T-helper 9 cell (primary cell): ENCODE measurements at regions not wholly inside any gene's neighbourhood (a gene's known extent, or its start where the extent isn't known, plus 50 kb on each side); places are given as distances from the start of the nearest gene placed in this dataset.
"Not testable (repeated sequence)": the region's sequence is repeated elsewhere in the genome, so short reads cannot be mapped to it uniquely, and the experiment has no call there.

Experiments
- DNase-seq: peaks from one replicate; pipeline ENCODE4 v3.0.0-alpha.2; 2020

DNA sequence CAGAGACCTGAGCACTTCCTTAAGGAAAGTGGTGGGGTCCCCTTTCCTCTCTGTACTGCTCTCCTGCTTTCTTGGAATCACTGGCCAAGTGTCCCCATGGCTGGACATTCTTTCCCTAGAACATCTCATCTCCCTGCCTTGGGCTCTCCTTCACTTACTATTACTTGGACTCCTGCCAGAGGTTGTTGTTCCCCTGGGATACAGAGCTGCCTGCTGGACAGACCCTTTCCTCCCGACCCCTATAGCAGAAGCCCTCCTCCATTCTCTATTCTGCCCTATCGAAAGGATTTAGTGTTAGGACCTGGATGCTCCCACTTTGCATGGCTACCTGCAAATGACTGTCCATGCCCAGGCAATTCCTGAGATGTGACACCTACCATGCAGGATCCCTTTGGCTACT is 164.3 kb upstream of the PODXL start:
- DNase-seq = no peak

DNA sequence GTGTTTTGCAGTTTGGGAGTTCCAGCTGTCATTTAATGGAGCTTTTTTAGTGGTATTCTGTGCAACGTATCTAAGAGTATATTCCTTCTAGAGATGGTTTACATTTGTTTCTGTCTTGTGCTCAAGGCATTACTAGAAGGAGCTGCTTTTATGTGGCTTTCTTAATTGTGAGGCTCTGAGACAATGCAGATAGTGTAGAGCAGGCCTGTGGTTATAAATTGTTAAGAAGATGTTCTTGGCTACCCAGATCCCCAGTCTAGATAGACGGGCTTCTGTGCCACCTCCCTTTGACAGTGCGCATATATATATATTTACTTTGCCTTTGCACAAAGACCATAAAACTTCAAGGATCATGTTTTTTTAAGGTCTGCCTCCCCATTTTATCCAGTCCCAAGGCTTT is 160.8 kb upstream of the PODXL start:
- DNase-seq = no peak

DNA sequence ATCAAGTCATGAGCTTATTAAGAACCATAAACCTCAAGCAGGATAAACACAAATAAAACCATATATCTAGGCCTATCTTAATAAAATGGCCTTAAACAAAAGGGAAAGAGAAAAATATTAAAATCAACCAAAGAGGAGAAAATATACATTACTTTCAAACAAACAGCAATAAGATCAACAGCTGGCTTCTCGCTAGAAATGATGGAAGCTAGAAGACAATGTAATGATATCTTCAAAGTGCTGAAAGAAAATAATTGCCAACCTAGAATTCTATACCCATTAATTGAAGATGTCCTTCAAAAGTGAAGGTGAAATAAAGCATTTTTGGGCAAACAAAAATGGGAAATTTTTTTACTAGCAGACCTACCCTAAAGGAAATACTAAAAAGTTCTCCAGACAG is 142.9 kb upstream of the PODXL start:
- DNase-seq = no peak

DNA sequence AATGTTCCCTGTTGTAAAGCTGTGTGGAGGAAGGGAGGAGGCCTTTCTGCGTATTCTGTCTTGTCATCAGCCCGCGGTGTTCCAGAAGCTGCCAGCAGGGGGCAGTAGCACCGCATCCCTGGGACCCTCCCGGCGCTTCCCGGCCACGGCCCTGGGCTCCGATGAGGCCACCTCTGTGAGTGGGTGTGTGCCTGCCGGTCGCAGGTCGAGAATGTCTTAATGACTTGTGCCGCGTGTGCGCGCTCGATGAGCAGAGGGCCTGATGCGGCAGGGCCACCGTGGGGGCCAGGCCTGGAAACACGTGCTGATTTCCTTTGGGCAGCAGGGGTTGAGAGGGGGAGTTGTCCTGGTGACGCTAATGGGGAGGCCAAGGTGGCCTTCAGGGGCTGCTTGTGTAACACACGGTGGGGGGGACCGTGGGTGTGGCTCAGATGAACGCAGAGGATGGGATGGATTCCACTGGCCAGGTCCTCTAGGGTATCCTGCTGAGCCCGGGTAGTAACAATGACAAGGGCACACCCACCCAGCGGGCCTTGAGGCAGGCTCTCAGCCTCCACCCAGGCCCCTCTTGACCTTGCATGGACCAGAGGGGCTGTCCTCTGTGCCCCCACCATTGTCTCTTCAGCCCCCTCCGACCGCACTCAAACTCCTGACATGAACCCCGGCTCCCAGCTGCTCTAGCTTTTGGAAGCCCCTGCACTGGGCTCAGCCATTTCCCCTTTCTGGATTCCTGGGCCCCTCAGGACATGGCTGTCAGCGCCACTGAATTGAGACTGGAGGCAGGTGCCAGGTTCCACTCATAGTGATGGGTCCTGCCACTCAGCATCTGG is 135.9 kb upstream of the PODXL start:
- no peak for DNase-seq

DNA sequence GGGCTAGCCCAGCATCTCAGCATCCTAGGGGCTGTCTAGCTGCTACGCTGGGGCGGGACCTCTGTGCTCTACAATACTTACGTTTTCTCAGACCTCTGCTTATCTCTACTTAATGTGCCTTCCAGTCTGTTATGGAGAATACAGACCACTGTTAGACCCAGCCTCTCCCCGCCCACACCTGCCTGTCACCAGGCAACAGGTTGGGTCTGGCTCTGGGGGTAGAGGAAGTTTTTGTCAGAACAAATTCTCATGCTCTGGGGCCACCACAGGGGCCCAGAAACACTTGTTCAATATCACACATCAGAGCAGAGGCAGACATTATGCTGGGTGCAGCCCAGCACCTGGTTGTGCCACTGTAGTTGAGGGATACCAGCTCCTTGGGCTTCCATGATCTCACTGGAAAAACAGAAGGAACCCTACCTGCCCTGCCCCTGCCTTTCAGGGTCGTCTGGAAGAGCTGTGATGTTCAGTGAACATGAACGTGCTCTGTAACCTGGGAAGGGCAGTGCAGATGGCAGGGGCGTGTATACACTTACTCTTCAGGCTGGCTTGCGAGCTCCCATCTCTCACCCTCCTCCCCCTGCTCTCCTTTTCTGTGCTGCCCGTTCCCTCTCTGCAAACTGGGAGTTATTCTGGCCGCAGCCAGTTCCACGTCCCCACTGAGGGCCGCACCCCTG is 135.2 kb upstream of the PODXL start:
- no peak for DNase-seq

DNA sequence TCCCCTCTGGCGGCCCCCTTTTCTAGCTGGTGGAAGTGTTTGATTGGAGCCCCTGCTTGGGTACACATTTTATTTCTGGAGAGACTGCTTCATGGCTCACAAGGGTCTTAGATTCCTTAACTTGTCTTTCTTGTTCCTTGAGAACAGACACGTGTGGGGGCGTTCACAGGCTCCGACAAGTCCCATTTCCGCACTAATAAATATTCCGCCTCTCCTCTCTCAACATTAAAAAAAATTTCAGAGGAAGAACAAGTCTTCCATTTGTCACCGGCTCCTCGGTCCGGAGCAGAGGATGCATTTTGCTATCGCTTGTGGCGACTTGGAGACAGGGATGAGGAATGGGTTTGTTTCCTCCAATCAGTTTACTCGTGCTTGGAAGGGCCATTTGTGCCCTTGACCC is 134.0 kb upstream of the PODXL start:
- no peak for DNase-seq

DNA sequence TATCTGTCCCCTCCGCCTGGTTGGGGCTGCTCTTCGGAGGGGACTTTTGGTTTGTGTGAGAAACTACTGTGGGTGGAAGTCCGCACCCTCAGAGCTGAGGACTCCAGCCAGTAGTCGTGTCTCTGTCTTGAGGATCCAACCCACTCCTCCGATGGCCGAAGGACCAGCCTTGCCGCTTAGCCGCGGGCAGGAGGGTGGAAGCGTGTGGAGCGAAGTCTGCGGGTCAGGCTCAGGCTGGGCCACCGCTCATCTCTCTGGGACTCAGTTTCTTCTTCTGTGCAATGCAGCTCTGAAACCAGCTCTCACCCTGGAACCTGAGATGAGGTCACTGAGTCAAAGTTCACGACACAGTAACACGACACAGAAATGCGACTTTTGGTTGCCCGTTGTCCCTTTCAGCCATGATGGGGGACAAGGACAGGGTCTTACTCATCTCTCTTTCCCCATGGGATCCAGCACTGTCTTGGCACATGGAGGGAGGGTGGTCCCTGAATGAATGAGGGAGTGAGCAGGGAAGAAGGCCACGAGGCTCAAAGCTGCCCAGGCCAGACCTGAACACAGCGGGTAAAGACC is 133.3 kb upstream of the PODXL start:
- DNase-seq = no peak

DNA sequence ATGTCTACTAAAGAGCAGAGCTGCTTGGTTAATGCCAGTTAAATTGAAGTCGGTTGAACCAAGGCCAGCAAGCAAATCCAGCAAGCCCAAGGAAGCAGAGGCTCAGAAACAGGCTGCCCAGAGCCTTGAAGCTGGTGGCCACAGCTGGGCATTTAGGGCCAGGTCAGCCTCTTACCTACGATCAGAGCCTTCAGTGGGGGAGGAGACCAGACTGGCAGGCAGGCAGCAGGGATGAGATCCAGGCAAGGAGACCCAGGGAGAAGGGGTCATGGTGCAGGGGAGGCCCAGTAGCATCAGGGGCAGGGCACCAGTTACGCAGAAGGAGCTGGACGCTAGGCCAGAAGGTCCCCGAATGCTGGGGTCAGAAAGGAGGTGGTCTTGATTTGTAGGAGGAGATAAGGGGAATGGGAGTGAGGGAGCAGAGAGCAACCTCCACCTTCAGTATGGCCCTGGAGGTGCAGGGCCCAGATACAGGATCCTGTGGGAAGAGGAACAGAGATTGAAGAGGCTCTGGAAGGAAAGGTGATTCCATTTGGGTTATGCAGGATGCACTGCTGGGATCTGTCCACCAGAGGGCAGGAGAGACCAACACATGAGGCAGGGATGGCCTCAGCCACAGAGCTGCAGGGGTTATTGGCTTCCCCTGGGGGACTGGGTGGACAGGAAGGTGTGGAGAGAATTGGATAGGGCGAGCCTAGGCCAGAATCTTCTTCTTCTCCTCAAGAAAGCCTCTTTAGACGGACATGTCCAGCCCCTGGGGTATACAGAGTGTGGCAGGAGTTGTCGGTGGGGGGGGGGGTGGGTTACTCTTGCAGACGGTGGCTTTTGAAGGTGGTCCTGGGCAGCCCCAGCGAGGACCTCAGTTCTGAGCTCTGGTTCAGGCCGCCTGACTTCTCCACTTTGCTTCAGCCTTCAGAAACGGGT is 132.6 kb upstream of the PODXL start:
- peak; percentile 45 for DNase-seq

DNA sequence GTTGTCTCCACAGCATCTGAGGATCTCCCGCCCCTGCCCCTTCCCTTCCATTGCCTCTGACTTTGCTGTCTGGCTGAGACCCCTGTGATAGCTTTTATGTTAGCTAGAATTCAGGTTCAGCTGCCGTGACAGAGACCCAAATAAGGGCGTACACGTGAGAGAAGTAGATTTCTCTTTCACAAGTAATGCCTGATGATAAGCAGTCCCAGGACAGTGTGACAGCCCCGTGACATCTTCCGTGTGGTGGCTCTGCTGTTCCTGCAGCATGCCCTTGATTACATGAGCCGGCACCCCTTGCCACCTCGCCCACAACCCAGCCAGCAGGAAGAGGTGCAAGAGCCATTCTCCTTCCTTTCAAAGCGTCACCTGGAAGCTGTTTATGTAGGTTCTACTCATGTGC is 130.9 kb upstream of the PODXL start:
- DNase-seq = no peak

DNA sequence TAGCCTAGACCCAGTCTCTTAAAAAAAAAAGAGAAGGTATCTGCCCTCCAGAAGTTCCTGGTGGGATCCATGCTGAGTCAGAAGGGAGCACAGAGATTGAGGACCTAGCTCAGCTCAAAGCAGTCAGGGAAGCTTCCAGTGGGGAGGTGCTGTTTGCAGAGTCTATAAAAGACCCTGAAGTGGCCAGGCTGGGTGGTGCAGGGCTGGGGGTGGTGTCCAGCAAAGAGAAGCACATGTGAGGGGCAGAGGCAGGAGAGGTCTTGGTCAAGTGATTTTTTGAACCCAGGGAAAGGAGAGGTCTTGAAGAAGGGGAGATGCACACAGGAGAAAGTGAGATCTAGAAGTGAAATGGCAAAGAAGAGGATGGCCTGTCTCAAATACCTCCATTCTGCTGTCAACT is 130.4 kb upstream of the PODXL start:
- no peak for DNase-seq

DNA sequence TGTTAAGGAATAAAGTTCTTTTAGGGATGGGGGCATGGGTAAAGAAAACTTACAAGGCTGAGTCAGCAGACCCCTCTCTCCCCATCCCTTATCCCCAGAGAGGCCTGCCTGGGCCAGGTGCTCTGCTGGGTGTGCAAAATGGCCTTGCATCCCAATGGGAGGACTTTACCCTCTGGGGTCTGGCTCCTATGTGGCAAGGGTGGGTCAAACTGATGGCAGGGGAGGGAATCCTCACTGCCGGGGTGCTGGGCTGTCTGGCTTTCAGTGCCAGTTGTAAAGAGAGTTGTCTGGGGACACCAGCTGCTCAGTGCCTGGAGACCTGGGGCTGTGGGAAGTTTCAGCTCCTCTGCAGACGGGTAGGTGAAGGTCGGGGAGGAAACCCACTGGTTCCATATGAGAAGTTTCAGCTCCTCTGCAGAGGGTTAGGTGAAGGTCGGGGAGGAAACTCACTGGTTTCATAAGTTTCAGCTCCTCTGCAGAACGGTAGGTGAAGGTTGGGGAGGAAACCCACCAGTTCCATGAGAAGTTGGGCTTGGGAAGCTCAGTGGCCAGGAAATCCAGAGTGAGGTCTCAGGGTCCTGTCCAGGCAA is 127.2 kb upstream of the PODXL start:
- no peak for DNase-seq

DNA sequence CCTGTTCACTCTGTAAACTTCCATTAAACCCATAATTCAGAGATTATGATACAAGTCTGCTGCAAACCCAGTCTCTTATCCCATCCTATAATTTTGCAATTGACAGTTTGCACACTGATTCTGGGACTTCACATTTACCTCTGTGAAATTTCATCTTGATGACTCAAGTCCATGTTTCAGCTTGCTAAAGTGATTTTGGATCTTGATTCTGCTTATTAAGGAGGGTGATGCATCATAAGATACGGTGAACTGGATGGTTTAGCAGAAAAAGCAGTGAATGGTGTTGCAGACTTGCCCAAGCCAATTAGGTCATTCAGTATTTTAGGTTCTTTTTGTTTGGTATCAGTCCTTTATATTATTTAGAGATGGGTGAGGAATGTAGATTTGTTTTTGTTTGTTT is 125.5 kb upstream of the PODXL start:
- no peak for DNase-seq

DNA sequence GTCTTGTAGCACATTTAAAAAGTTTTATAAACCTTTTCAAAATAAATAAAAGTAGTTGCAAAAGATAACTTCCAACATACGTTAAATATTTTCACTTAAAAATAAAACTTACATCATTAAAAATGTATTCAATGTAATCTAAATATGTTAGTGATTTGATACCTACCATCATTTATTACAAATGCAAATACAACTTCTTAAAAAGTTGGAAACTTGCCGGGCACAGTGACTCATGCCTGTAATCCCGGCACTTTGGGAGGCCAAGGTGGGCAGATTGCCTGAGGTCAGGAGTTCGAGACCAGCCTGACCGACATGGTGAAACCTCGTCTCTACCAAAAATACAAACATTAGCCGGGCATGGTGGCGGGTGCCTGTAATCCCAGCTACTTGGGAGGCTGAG is 122.6 kb upstream of the PODXL start:
- DNase-seq = not testable (repeated sequence)

DNA sequence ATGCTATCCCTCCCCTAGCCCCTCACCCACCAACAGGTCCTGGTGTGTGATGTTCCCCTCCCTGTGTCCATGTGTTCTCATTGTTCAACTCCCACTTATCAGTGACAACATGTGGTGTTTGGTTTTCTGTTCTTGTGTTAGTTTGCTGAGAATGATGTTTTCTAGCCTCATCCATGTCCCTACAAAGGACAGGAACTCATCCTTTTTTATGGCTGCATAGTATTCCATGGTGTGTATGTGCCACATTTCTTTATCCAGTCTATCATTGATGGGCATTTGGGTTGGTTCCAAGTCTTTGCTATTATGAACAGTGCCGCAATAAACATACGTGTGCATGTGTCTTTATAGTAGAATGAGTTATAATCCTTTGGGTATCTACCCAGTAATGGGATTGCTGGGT is 120.4 kb upstream of the PODXL start:
- not testable (repeated sequence) for DNase-seq

DNA sequence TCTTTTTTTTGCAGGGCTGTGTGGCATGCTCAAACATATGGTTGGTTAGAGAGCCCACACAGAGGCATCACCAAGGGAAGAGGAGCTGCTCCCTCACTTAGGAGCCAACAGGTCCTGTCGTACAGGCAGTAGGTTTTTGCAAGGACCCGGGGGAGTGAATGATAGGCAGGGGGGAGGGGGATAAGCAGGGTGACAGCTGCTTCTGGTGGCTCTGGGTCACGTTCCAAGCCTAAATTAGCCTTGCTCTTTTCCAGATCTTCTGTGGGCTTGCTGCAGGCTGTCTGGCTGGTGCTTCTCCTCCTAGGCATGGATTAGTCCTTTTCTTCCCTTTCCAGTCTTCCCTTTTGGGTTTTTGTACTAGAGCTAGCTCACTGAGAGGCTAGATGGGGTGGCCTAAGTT is 117.7 kb upstream of the PODXL start:
- no peak for DNase-seq

DNA sequence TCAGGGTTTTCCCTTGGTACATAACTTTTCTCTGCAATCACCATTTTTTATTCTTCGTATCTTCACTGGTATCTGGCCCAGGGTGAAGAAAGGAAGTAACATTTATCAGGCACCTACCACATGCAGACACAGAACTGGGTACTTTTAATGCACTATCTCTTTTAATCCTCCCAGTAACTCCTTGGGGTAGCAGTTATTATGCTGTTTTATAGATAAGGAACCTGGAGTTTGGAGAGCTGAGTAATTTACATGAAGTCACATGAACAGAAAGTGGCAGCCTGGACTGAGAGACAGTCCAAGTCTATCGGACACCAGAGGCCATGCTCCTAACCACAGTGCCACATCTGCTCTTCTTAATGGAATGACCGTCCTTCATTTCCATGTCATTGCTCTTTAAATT is 117.1 kb upstream of the PODXL start:
- no peak for DNase-seq

DNA sequence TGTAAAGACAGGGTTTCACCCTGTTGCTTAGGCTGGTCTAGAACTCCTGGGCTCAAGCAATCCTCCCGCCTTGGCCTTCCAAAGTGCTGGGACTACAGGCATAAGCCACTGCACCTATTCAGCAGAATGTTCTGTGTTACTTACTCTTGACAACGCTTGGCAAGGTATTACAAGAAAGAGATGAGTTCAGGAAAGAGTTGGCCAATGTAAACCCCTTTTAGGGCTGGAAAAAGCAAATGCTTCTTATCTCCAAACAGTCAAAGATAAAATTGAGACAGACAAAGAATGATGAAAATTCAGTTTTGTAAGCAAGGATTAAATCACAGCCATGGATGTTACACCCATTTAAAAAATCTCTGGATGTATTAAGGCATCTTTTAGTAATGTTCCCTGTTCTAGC is 114.0 kb upstream of the PODXL start:
- no peak for DNase-seq

DNA sequence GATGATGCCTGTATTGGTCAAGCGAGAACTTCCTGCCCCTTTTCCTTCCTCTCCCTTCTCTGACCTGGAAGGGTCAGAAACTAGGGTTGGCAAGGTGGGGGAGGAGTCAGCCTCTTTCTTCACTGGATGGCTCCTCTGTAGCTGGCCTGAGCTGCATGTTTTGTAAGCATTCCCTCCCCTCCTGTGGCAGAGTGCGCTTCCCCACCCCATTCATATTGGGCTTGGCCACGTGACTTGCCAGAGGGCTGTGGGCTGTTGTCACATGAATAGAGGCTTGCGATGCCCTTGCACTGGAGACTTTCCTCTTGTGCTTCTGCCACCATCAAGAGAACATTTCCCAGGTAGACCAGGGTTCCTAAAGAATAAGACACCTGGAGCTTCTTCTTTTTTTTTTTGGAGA is 111.3 kb upstream of the PODXL start:
- no peak for DNase-seq

DNA sequence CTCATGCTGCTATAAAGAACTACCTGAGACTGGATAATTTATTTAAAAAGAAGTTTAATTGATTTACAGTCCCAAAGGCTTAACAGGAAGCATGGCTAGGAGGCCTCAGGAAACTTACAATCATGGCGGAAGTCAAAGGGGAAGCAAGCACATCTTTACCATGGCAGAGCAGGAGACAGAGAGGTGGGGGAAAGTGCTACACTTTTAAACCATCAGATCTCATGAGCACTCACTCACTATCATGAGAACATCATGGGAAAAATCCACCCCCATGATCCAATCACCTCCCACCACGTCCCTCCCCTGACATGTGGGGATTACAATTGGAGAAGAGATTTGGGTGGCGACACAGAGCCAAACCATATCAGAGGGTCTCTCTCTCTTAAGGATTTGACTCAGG is 108.6 kb upstream of the PODXL start:
- DNase-seq = no peak

DNA sequence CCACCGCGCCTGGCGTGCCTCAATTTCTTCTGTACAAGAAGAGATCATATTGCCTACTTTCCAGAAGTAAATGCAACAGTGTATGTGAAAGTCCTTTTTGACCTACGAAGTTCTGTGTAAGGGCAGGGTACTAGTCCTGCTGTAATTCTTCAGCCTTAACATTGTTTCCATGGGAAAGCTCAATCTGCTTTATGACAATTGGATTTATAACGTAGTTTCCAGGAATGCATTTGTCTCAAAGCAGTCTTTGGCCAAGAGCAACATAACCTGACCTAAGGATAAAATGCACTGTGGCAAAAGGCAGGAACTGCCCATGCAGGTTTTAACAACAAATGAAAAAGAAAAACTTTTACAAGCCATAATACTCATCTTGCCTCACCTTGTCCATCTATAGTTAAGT is 108.1 kb upstream of the PODXL start:
- DNase-seq = no peak

DNA sequence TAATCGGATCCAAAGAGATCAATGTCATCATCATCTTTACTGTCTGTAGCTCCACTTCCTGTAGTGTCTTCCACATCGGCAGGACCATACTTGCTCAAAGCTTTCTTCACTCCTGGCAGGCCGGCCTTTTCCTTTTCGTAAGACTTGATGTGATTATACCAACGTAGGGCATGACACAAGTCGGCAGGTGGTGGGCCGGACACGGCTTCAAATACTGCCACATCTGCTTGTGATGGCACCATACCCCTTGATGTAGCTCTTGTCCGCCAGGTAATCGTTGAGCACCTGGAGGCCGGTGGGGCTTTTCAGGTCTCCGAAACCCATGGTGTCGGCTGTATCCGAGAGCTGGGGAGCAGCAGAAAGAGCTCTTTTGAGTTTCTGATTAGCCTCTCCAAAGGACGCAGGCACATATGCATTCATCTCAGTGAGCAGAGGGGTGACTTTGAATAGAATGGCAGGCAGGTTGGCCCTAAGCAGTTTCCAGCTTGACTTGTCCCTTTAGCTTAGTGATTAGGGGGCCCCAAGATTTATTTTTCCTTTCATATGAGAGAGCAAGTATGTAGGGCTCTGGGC is 106.0 kb upstream of the PODXL start:
- not testable (repeated sequence) for DNase-seq

DNA sequence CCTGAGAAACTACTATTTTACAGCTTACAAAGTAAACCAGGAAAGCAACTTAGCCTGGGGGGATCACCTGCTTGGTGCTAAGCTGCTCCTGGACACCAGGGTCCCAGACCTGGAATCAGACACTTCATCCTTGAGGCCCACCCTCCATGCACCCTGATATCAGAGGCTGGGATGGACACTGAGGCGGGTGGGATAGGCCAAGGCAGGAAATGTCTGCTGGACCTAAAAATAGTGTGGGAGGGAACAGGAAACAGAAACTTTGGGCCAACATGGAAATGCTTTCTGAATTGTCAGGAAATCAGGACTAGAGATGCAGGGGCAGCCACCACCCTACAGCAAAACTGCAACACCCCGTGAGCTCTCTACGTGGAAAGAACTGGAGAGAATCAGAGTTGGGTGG is 101.5 kb upstream of the PODXL start:
- DNase-seq = no peak
